ENCODE measurements at regions not wholly inside any gene's neighbourhood (a gene's known extent, or its start where the extent isn't known, plus 50 kb on each side); places are given as distances from the start of the nearest gene placed in this dataset.

DNA sequence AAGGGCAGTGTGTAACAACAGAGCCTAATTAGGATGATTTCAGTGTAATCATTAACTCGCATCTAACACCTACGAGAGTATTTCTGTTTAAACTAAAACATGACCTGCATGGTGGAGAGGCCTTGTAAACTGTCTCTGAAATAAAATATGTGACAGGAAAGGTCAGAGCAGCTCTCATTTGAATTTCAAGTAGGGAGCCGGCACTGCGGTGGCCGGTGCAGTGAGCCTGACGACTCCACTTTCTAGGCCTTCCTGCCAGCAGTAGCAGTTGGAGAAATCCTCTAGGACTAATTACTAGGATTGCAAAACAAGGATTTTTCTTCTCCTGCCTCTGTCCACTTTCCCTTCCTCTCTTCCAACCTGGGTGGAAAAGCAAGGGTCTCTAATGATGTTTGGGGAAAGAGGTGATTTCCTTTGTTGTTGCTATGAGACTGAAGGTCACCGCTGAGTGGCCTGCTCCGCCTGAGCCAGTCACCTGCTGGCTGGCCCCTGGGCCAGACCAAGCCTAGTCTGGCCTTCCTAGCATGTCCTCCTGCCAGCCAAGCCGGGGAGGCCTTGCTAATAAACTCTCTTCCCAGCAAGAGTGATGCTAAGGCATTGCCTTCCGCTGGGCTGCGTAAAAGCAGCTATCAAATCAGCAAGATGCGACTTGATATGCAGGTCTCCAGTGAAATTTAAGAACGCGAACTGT, 245.7 kb downstream of the PSAT1 start:
- no peaks in the 10 kb centered on the region for H3K36me3 ChIP-seq (ENCODE audit: control insufficient read depth, insufficient read depth, low read length)
- no peaks in the 10 kb centered on the region for H3K27me3 ChIP-seq (ENCODE audit: control insufficient read depth, insufficient read depth, low read length)
- no peak overlapping the region for H3K4me3 ChIP-seq (ENCODE audit: low read depth, low read length)
- DNase-seq (ENCODE audit: low read depth), result no peak
- TF ChIP-seq CTCF (IDR thresholded peaks at IDR 0.05; ENCODE audit: insufficient read depth, low read length, poor library complexity, severe bottlenecking), result no peak

GRCh38 chr9:78543353-78543752, 246.4 kb downstream of the PSAT1 start:
- DNase-seq (ENCODE audit: low read depth), result no peak
- no peaks in the 10 kb centered on the region for H3K27me3 ChIP-seq (ENCODE audit: control insufficient read depth, insufficient read depth, low read length)
- no peaks in the 10 kb centered on the region for H3K36me3 ChIP-seq (ENCODE audit: control insufficient read depth, insufficient read depth, low read length)
- no peak overlapping the region for H3K4me3 ChIP-seq (ENCODE audit: low read depth, low read length)
- no peak for TF ChIP-seq CTCF (IDR thresholded peaks at IDR 0.05; ENCODE audit: insufficient read depth, low read length, poor library complexity, severe bottlenecking)

DNA sequence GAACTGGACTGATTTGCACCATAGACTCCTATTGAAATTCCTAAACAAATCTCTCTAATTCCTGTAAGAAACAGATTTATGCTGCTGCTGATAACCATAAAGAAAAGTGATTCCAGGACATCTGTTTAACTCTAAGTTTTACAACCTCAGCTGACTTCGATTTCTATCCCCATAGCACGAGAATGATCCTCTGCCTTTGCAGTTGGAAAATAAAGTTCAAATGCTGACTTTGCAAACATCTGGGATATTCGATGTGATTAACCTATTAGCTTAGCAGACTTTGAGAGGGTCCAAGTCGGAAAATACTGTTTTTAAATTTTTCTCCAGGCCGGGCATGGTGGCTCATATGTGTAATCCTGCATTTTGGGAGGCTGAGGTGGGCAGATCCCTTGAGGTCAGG, 247.3 kb downstream of the PSAT1 start:
- TF ChIP-seq CTCF (IDR thresholded peaks at IDR 0.05; ENCODE audit: insufficient read depth, low read length, poor library complexity, severe bottlenecking), result no peak
- Histone ChIP-seq H3K36me3 (ENCODE audit: control insufficient read depth, insufficient read depth, low read length) (no peaks in the 10 kb centered on the region), H3K4me3 (ENCODE audit: low read depth, low read length) (no peak overlapping the region), H3K27me3 (ENCODE audit: control insufficient read depth, insufficient read depth, low read length) (no peaks in the 10 kb centered on the region)
- DNase-seq (ENCODE audit: low read depth), result no peak

DNA sequence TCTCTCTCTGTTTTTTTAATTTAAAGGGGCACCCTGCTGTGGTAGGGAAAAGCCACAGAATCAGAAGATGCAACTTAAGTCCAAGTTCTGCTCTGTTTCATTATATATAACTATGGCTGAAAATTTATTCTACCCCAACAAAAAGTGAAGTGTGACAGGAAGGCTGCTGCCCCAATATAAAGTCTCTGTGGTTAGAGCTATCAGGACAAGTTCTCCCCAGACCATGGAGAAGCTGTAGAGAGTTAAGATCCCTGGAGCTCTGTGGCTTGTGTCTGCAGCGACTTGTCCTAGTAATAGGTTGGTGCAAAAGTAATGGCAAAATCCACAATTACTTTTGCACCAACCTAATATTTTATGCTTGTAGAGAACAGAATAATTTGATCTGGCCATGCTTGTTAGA, 250.9 kb downstream of the PSAT1 start:
- Histone ChIP-seq H3K27me3 (ENCODE audit: control insufficient read depth, insufficient read depth, low read length) (no peaks in the 10 kb centered on the region), H3K4me3 (ENCODE audit: low read depth, low read length) (no peak overlapping the region), H3K36me3 (ENCODE audit: control insufficient read depth, insufficient read depth, low read length) (no peaks in the 10 kb centered on the region)
- no peak for TF ChIP-seq CTCF (IDR thresholded peaks at IDR 0.05; ENCODE audit: insufficient read depth, low read length, poor library complexity, severe bottlenecking)
- no peak for DNase-seq (ENCODE audit: low read depth)

DNA sequence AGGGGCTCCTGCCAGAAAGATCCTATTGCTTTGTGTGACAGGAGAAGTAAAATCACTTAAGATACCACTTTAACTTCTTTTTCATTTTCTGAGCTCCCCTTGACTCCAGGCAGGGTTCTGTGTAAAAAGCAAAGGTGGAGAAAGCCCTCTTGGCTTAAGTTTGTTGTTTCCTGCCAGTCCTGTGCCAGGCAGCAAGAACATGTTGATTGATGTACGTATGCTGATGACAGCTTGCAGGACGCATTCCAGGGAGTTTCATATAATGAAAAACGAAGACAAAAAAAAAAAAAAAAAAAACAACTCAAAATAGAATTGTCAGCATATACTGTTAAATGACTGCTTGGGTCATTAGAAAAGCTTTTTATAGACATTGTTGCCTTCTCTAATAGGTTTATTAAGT, 251.7 kb downstream of the PSAT1 start:
- no peak overlapping the region for H3K4me3 ChIP-seq (ENCODE audit: low read depth, low read length)
- H3K27me3 ChIP-seq (ENCODE audit: control insufficient read depth, insufficient read depth, low read length), result no peaks in the 10 kb centered on the region
- no peak for DNase-seq (ENCODE audit: low read depth)
- H3K36me3 ChIP-seq (ENCODE audit: control insufficient read depth, insufficient read depth, low read length), result no peaks in the 10 kb centered on the region
- TF ChIP-seq CTCF (IDR thresholded peaks at IDR 0.05; ENCODE audit: insufficient read depth, low read length, poor library complexity, severe bottlenecking), result no peak

DNA sequence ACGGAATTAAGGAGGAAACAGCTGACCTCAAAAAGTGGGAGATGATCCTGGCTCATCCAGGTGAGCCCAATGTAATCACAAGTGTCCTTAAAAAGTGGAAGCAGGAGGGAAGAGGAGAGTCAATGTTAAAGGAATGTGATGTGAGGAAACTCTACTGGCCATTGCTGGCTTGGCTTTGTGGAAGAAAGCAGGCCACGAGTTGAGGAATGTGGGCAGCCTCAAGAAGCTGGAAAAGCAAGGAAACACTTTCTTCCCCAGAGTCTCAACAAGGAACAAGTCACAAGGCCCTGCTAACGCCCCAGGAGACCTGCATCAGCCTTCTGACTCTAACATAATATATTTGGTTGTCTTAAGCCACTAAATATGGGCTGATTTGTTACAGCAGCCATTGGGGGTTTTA, 252.8 kb downstream of the PSAT1 start:
- no peaks in the 10 kb centered on the region for H3K27me3 ChIP-seq (ENCODE audit: control insufficient read depth, insufficient read depth, low read length)
- no peak for DNase-seq (ENCODE audit: low read depth)
- TF ChIP-seq CTCF (IDR thresholded peaks at IDR 0.05; ENCODE audit: insufficient read depth, low read length, poor library complexity, severe bottlenecking), result no peak
- H3K4me3 ChIP-seq (ENCODE audit: low read depth, low read length), result no peak overlapping the region
- H3K36me3 ChIP-seq (ENCODE audit: control insufficient read depth, insufficient read depth, low read length), result no peaks in the 10 kb centered on the region
